ENCODE measurements at regions not wholly inside any gene's neighbourhood (a gene's known extent, or its start where the extent isn't known, plus 50 kb on each side); places are given as distances from the start of the nearest gene placed in this dataset.

DNA sequence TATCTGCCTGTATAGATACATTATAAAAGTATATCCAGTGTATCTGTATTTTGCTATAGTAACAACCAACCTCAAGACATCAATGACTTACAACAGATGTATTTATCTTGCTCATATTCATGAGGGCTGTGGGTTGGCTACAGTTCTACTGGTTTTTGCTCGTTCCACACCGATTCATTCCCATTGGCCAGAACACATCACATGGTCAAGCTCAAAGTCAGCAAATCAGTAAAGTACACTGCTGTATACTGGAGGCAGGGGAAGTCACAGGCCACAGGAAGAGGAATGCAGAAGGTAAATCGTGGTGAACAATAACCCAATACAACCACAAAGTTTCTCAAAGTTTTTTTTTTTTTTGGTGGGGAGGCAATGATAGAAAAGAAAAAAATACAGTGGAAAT, 180.0 kb upstream of the CDKN3 start:
- no peak for DNase-seq

DNA sequence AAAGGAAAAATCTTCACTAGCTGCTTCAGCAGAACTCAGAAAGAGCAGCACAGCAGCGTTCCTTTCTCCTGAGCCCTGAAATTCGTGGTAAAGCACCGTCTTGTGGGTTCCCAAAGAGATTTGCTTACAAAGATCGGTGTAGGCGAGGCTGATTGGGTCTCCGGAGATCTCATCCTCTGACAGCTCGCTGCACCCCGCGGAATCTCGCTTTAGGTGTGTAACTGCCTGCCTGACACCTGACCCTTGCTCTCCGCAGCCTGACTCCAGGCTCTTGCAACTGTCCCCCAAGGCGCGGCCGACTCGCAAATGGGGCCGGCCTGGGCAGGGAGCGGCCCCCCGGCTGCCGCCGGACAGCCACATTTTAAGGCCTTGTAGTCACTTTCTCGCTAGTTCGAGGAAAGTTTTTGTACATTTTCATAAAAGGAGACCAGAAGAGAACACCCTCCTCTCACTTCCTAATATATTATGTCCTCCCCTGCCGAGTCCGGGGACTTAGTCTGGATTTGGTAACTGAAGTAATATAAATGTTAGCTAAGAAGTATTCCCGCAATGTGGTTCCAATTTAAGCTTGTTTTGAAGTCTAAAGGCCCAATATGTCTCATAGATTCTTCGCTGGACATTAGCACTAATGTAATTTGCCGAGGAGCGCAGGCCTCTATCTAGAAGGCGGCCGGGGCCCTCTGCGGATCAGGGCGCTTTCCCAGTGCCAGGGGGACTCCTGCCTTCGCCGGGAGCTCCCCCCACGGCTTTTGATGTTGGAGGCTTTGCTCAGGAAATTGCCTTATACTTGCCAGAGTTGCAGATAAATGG, 177.3 kb upstream of the CDKN3 start:
- DNase-seq, result no peak

DNA sequence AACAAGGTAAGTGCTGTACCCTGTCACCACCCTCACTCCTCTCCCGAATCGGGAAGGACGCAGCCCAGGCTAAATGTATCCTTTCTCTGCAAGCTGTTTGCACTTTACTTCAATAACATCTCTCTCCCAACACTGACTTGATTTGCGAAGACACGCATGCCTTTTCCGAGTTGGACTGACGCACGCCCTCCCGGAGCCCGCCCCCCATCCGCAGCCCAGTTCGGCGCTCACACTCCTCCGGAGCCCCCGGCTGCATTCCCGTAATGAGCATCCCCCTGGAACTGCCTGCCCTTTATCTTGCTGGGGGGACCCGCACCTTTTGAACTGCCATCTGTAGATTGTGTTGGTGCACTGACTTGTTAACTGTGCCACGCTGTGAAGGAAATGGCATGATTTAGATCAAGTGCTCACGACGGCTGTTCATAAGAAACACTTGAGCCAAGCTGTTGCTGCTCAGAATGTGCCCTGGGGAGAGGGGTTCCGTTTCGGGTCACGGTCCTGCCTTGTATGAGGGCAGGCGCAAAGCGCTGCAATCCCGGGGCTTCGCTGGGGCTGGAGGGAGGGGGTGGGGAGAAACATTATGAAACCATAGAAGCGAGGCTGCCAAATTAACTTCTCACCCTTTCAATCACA, 176.6 kb upstream of the CDKN3 start:
- no peak for DNase-seq

DNA sequence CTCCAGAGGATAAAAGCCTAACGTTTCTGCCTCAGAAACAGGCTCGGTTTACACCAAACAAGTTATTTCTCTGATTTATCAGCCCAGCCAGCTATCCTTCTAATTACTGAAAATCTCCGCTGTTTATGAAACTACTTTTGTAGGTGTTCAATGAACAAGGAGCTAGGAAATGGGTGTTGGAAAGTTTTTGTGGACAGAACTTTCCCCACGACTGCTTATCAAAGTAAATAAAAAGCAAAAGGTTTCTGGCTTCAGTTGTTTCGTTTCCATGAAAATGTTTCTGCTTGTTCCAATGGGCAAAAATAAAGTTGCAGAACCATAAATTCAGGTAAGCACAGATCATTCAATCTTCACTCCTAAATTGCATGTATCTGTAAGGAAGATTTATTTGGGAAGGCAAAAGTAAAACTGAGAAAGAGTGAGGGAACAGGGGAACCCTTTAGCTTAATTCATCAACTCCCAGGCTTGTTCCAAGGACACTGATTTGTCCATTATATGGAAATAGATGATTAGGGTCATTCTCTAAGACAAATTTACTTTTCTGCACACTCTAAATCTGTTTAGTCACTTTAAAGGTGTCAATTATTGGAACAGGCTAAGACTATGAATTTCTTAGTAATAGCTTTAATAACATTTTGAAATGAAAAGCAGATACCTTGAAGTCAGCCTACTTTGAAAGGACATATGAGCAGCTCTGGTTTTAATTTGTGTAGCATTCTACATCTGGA, 175.9 kb upstream of the CDKN3 start:
- no peak for DNase-seq

DNA sequence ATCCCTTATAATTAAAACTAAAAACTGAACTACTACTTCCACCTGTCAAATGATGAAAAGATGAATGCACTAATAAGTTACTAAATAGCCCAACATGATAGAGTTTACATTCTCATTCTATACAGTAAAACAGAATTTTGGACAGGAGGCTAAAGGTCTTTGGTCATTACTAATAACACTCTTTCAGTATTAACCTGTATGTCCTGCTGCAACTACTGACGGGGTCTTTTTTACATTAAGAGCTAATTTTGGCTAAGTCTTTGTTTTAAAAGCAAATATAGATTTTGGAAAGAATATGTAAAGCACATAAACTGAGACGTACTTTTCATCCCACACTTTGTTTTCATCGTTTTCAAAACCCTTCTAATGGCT, 175.4 kb upstream of the CDKN3 start:
- no peak for DNase-seq

DNA sequence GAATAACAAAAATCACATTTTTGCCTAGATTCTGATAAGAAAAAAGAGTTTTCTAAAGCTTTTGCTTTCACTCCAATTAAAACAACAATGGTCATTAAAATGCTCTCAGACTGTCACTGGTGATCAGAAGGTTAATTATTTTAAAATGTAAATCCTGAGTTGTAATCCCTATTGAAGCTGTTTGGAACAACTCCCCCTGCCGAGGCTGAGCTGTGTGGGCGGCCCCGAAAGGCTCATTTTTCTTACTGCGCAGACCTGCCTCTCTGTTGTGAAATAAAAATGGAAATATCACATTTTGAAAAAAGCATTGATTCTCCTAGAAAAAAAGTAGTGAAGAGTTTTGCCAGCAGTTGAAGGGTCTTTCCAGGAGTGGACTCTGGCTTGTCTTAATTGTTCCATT, 174.8 kb upstream of the CDKN3 start:
- DNase-seq, result no peak

DNA sequence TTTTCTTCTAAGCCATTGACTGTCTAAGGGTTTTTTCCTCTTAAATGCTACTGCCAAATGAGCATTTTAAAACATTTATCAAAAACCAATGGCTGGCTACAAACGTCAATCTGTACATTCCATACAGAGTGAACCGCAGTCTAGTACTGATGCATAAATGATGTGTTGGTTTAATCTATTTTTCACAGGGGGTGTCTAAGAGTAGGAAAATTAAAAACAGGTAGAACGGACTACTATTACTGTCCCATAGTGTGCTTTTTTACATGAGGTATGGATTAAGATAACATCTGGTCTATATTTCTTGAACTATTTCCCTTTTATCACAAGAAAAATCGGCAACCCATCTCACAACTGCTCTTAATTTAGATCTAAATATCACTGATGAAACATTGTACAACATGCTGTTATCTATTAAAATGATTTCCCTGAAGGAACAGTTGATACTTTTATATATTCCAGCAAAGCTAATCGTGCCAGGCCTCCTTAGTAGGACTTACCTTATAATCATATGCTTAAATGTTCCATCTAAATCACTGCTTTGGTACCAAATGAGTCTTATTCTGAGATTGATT, 172.9 kb upstream of the CDKN3 start:
- no peak for DNase-seq

DNA sequence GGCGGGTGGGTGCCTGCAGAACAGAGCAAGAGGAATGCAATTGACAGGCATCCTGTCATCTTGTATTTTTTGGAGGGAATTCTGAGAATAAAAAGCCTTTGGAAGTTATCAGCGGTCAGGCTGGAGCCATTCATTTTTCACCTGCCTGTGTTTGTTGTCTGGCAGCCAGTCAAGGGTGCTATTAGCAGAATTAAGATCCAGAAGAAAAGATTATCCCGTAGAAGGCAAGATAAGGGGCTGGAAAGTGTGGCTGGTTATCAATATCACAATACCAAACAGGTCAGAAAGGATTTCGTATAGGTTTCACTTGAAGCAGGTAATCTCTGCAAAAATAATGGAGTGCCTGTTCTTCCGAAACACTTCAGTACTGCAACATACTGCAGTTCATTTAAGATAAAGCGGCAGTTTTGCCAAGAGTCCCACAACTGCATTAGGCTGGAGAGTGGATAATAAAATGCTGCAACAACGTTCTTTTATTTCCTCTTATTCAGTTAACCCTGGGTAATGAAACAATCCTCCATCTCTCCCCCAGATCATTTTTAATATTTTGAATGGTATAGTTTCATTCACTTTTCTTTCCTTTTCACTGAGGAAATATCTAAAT, 171.2 kb upstream of the CDKN3 start:
- DNase-seq, result no peak

DNA sequence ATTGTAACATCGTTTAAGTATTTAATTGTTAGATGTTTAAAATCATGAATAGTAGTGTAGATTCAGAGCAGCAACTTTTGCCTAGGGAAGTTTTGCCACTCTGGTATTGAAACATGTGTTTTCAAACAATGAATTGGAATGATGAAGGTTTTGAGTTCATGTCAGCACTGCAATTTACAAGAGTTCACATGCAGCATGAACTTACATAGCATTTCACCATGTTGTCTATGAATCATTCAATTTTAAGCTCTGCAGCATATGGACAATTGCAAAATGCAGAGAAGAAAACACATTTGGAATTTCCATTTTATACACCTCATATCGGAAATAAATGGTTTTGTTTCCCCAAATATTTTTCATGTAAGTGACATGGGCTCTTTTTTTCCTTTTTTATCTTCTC, 170.7 kb upstream of the CDKN3 start:
- no peak for DNase-seq

DNA sequence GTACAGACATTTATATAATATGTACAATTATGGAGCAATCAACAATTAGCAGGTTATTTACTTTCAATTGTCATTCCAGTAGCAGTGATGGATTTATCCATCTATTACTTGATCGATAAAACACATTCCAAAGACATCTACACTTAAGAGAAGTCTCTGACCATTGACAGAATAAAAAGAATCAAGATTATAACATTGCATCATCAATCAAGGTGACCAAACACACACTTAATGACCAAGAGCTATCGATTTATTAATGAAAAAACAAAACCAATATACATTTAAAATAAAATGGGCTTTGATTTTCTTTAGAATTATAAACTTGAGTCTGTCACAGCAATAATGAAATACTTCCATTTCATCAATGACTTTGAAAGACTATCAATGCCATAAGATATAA, 170.2 kb upstream of the CDKN3 start:
- no peak for DNase-seq

DNA sequence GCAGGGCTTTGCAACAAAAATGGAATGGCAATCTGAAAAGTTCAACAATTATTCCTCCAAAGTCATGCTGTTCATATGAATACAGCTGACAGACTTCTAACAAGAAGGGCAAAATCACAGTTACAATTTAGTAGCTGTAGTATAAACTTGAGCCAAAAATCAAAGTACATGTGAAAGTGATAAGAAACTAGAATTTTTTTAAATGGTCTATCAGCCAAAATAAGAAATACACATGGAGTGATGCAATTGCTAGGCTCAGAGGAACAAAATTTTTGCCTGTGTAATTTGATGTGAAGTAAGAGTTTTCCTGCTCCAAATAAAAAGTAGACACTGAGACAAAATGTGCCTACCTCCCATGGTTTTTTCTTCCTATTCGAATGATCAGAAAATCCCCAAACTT, 167.7 kb upstream of the CDKN3 start:
- DNase-seq, result no peak

DNA sequence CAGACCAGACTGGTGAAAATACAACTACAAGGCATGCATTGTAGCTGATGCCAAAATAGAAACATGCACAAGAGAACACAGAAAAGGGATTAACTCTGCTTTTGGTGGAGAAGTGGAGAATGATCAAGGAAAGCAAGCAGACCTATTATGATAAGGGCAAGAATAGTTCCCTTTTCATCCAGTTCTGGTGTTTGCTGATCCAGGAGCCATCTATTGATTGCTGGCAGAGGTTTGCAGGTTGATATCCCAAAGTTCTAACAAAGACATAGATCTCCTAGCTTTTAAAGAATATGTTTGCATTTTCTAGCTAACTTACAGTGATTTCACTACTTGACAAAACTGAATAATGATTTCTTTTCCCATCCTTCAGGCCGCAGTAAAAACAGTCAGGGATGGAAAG, 166.2 kb upstream of the CDKN3 start:
- no peak for DNase-seq

DNA sequence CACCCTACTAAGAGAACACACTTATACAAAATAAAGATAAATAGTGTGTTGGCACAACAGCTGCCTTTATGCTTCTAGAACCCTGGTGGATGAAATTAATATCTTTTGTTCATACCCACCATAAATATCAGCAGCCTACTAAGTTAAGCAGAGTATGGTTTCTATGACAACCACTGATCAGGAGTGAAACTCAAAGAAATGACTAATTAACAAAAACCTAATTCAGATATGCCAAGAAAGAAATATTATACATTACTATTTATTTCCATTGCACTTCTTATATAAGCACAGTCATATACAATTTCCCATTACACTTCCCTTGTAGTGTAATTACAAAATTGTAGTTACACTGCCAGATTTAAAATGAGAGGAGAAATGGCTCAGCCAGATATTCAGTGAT, 164.1 kb upstream of the CDKN3 start:
- no peak for DNase-seq

DNA sequence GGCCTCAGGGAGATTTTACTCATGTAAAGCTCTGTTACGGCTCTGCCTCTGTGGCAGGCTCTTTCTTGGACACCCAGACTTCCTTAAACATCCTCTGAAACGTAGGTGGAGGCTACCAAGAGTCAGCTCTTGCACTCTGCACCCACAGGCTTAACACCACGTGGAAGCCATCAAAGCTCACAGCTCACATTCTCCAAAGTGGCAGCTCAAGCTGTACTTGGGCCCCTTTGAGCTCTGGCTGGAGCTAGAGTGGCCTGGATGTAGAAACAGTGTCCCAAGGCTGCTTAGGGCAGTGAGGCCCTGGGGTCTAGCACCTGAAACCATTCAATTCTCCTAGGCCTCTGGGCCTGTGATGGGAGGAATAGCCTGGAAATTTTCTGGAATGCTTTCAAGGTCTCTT, 155.3 kb upstream of the CDKN3 start:
- no peak for DNase-seq

DNA sequence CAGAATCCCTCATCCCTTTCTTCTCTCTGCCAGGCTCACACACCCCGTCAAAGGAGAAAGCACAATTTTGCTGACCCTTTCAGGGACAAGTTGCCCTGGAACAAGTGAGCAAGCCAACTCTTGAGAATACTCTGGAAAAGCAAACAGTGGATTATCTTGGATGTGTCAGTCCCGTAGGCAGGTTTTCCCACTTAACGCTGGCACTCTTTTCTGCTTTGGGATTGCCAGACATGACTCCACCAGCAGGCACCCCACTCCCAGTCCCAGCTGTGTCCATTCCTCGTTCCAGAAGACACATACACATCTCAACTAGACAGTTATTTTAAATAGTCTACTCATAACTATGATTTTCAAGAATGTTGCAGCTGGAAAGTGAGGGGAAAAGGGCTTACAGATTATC, 145.5 kb upstream of the CDKN3 start:
- DNase-seq, result no peak

DNA sequence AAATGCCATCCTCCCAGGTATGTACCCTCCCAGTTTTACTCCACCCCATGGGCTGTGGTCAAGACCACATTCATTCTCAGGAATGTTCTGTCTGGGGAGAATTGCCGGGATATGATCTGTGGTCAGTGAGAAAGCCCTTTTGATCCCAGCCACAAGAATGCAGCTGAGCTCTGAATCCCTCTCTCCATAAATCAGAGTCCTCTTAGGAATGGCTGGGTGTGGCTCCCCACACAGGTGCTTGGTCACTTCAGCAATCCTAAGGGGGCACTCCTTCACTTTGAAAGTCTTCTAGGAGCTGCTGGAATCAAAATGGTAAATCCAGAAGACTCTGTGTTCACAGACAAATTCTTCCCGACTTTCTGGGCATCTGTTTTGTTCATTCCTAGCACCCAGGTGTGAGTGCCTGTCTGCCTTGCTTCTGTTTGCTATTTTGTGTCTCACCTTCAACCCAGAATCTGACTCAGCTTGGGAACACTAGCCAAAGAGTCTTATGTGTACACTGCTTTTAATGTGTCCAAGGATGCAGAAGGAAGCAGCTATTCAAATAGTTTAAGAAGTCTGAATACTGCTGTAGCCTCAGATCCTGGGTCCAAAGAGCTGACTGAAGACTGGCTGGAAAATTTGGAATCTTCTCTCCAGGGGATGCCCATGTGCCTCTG, 144.6 kb upstream of the CDKN3 start:
- DNase-seq, result no peak

DNA sequence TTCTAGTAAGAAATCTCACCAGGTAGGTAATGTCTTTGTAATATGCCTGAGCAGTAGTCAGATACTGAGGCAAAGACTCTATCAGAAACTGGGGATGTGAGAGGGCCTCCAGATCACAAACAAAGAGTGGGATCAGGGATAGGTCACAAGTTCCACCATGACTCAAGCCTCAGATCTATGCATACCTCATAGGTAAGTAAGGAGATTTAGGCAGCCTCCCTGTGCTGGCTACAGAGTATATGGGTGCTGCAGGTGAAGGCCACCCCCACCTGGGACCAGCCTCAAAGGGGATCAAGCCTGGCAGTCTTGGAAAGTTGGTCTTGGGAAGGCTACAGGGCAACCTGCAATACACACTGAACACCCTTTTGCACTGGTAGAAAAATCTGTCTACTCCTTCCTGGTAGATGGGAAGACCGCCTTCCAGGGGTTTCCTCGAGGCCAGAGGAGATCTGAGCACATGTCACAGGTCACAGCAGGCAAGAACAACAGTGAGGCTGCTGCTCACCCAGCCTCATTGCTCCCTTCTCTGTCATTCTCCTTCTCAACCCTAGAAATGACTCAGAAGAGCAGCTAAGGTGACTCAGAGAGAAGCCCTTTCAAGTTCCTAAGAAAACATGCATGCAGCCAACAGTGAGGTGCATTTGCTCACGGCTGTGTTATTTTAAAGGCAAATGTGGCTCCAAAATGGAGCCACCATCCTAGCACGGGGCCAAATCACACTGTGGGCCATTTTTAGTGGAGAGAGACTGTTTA, 143.4 kb upstream of the CDKN3 start:
- no peak for DNase-seq

DNA sequence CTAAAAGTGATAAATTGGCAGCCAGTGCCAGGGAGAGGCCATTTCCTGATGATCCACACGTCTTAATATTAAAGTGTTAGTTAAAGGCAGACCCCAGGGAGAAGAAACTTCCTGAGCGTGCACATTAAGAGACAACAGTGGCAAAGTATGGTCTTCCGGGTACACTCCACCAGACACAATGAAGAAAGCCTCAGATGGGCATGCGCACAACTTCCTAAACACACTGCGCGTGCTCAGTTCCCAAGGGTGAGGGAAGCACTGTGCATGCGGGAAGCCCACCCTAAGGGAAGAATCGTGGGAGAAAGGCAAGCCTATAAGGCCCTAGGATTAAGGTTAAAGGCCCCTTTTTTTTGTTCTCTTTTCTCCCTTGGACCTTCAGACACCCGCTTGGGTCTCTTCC, 140.7 kb upstream of the CDKN3 start:
- no peak for DNase-seq

DNA sequence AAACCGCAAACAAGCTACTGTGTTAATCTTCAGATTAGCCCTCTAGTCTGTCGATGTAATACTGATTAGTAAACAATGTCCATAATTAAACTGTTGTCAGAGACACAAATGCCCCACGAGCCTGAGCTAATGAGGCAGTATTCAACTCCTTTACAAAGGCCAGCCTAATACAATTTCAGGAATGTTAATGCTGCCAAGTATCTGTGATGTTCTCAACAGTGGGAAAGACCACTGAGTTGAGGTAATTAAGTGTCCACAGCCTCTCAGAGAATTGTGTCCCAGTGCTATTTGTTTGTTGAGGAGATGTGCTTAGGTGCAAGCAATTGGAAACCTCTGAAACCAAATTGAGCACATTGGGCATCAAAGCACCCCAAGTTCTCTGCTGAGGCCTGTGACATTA, 139.4 kb upstream of the CDKN3 start:
- DNase-seq, result no peak

DNA sequence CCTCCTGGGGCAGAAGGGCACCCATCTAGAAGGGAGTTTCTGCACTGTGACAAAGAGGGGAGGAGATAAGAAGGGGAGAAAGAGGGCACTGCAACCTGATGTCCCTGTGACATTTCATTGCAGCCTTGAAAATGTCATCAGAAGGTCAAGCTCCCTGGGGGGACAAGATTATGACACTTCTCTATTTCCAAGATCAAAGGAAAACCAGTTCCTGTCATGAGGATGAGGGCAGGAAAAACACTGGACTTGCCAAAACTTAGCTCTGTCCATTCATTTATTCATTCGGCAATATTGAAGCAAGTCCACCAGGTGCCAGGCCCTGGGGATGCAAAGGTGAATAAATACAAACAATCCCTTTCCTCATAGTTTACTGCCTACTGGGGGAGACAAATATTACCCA, 138.4 kb upstream of the CDKN3 start:
- DNase-seq, result no peak

DNA sequence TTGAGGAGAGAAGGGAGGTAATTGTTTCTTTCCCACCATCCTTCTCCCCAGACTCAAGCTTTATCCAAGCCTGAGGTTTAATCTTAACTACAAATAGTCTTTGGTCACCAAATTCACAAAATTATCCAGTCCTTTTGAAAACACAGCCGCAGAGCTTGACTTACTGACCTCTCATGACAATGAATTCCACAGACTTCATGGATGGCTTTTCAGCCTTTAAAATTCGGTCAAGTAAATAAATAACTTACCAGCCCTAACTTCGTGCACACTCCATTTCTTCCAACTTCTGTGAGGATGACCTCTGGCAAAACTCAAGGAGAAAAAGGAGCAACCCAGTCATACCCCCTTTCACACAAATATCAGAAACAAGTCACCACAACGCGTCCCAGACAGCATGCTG, 137.0 kb upstream of the CDKN3 start:
- DNase-seq, result no peak

DNA sequence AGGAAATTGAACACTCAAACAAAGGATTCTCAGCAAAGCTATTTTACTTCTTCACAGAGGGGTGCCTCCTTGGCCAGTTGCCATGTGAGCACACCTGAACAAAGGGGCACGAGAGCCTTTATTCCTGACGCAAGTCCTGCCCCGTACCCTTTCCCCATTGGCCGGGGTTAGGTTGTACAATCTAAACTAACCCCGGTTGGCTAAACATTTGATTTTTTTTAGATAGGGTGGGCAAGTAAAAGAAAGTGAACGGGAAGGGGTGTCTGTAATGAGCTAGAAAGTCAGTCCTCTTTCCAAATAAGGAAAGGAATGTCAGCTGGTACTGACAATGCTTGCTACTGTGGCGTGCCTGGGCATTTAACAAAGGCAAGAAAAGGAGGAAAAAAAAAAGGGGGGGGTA, 135.5 kb upstream of the CDKN3 start:
- no peak for DNase-seq
